DND-41 (cell line): ENCODE measurements at regions not wholly inside any gene's neighbourhood (a gene's known extent, or its start where the extent isn't known, plus 50 kb on each side); places are given as distances from the start of the nearest gene placed in this dataset.

Source experiments
- ATAC-seq: fragments of 200-7000 bp; cut with Tn5 transposase; 3 replicates; pipeline ENCODE4 v1.9.1; 2021; ENCODE audit warnings: low read depth; ENCODE audit not compliant: insufficient read depth
- DNase-seq: peaks from one replicate; pipeline ENCODE4 v3.0.0-alpha.2; 2020
- H2AFZ ChIP-seq: 2 replicates; pipeline ENCODE4 v1.6.0; 2012; ENCODE audit warnings: low read depth, low read length
- H3K27ac ChIP-seq: 2 replicates; pipeline ENCODE4 v1.5.1; 2012; ENCODE audit warnings: low read length, inconsistent platforms
- H3K27me3 ChIP-seq: fragments of 200-600 bp; sonication (generic); 2 replicates; pipeline ENCODE4 v1.6.0; 2012; ENCODE audit warnings: low read length, mild to moderate bottlenecking, inconsistent platforms; ENCODE audit not compliant: insufficient read depth, poor library complexity
- H3K36me3 ChIP-seq: 2 replicates; pipeline ENCODE4 v1.5.1; 2012; ENCODE audit warnings: low read length, inconsistent platforms; ENCODE audit not compliant: insufficient read depth
- H3K4me1 ChIP-seq: 2 replicates; pipeline ENCODE4 v1.5.1; 2012; ENCODE audit warnings: mild to moderate bottlenecking, low read length; ENCODE audit not compliant: insufficient read depth
- H3K4me2 ChIP-seq: 2 replicates; pipeline ENCODE4 v1.6.0; 2012; ENCODE audit warnings: mild to moderate bottlenecking, moderate library complexity, low read length, inconsistent platforms; ENCODE audit not compliant: insufficient read depth
- H3K4me3 ChIP-seq, 2 experiments: fragments of 200-600 bp in 1 of 2; shearing (Covaris generic) in 1 of 2; 2 replicates each; pipeline ENCODE4 v1.5.1; 2012 to 2016; ENCODE audit warnings: inconsistent platforms in 2 of 2, low read length in 2 of 2, mild to moderate bottlenecking in 2 of 2, low read depth in 1 of 2, moderate library complexity in 1 of 2
- H3K79me2 ChIP-seq: 2 replicates; pipeline ENCODE4 v1.6.0; 2012; ENCODE audit warnings: low read length, inconsistent platforms; ENCODE audit not compliant: insufficient read depth
- H3K9ac ChIP-seq: 2 replicates; pipeline ENCODE4 v1.6.0; 2012; ENCODE audit warnings: low read depth, mild to moderate bottlenecking, inconsistent platforms, low read length, moderate library complexity
- H3K9me3 ChIP-seq: 2 replicates; pipeline ENCODE4 v1.5.1; 2012; ENCODE audit warnings: low read length, moderate library complexity, mild to moderate bottlenecking, inconsistent platforms; ENCODE audit not compliant: insufficient read depth, severe bottlenecking
- H4K20me1 ChIP-seq: 2 replicates; pipeline ENCODE4 v1.6.0; 2012; ENCODE audit warnings: low read length; ENCODE audit not compliant: insufficient read depth
- EZH2 ChIP-seq: IDR thresholded peaks from 3 replicates; pipeline ENCODE4 v1.6.1; 2012; ENCODE audit warnings: borderline replicate concordance, low read depth, mild to moderate bottlenecking, moderate library complexity, low read length, inconsistent platforms; ENCODE audit not compliant: severe bottlenecking
- TF ChIP-seq, protein P1 (sequence below): IDR thresholded peaks from 2 replicates; pipeline ENCODE4 v1.5.1; 2012; ENCODE audit warnings: borderline replicate concordance, low read length, moderate library complexity, mild to moderate bottlenecking; ENCODE audit not compliant: poor library complexity, severe bottlenecking; ENCODE audit errors: extremely low read depth

DNA sequence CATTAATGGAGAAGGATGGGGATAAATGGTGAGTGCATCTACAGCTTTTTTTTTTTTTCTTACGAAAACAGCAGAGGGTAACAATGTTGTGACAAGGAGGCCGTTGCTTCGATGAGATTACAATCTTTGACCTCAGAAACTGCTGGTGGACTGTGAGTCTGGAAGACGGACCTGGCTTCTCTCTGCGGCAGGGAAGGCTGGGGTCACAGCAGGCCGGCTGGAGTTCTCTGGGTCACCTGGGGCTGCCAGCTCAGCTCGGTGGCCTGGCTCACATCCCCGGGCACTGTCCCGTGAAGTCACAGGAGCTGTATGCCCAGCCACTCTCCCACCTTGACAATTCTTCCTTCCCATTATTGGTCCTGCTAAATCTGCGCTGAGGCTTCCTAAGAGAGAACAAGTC, 160.8 kb downstream of the ACKR3 start:
- Histone ChIP-seq H3K9ac (no peak overlapping the region), H3K4me1 (no peaks in the 10 kb centered on the region), H3K4me2 (no peak overlapping the region), H3K27me3 (peaks cover 5% of the 10 kb centered on the region), H2AFZ (no peak overlapping the region), H3K36me3 (no peaks in the 10 kb centered on the region), H3K79me2 (no peaks in the 10 kb centered on the region), H3K27ac (no peak overlapping the region), H3K9me3 (no peaks in the 10 kb centered on the region), H4K20me1 (no peaks in the 10 kb centered on the region; the same call in 1 of the 2 replicates), H3K4me3 (no peak overlapping the region)
- ATAC-seq (no peak), DNase-seq (no peak)
- no peak for TF ChIP-seq EZH2
- TF ChIP-seq, protein P1, sequence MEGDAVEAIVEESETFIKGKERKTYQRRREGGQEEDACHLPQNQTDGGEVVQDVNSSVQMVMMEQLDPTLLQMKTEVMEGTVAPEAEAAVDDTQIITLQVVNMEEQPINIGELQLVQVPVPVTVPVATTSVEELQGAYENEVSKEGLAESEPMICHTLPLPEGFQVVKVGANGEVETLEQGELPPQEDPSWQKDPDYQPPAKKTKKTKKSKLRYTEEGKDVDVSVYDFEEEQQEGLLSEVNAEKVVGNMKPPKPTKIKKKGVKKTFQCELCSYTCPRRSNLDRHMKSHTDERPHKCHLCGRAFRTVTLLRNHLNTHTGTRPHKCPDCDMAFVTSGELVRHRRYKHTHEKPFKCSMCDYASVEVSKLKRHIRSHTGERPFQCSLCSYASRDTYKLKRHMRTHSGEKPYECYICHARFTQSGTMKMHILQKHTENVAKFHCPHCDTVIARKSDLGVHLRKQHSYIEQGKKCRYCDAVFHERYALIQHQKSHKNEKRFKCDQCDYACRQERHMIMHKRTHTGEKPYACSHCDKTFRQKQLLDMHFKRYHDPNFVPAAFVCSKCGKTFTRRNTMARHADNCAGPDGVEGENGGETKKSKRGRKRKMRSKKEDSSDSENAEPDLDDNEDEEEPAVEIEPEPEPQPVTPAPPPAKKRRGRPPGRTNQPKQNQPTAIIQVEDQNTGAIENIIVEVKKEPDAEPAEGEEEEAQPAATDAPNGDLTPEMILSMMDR: no peak

- Histone ChIP-seq H3K4me2 (no peak overlapping the region), H3K9me3 (no peaks in the 10 kb centered on the region), H2AFZ (no peak overlapping the region), H3K27me3 (peaks cover 5% of the 10 kb centered on the region), H3K4me1 (no peaks in the 10 kb centered on the region), H3K79me2 (no peaks in the 10 kb centered on the region), H3K4me3 (no peak overlapping the region), H4K20me1 (no peaks in the 10 kb centered on the region; the same call in 1 of the 2 replicates), H3K36me3 (no peaks in the 10 kb centered on the region), H3K9ac (no peak overlapping the region), H3K27ac (no peak overlapping the region)
- ATAC-seq (no peak), DNase-seq (no peak)
- no peak for TF ChIP-seq EZH2
- TF ChIP-seq, protein P1: no peak
Observed at GRCh38 chr2:236731767-236732580, 162.3 kb downstream of the ACKR3 start.

GRCh38 chr2:236733156-236733555, 163.5 kb downstream of the ACKR3 start:
- Histone ChIP-seq H3K79me2 (no peaks in the 10 kb centered on the region), H2AFZ (no peak overlapping the region), H3K9me3 (no peaks in the 10 kb centered on the region), H3K4me3 (no peak overlapping the region), H3K27ac (no peak overlapping the region), H3K4me2 (no peak overlapping the region), H3K36me3 (no peaks in the 10 kb centered on the region), H3K27me3 (peaks cover 5% of the 10 kb centered on the region), H4K20me1 (no peaks in the 10 kb centered on the region; the same call in 1 of the 2 replicates), H3K9ac (no peak overlapping the region), H3K4me1 (no peaks in the 10 kb centered on the region)
- ATAC-seq (no peak), DNase-seq (no peak)
- TF ChIP-seq, protein P1: no peak
- no peak for TF ChIP-seq EZH2
